SU-DHL-6 (cell line): ENCODE measurements at regions not wholly inside any gene's neighbourhood (a gene's known extent, or its start where the extent isn't known, plus 50 kb on each side); places are given as distances from the start of the nearest gene placed in this dataset.

ENCODE experiments used
- CTCF ChIP-seq: fragments of 200-600 bp; sonication (generic); IDR thresholded peaks from one replicate; pipeline ENCODE4 v1.5.1; 2017; ENCODE audit warnings: antibody characterized with exemption, mild to moderate bottlenecking, low read length, moderate library complexity; ENCODE audit not compliant: insufficient read depth, poor library complexity, severe bottlenecking
- EZH2phosphoT487 ChIP-seq: fragments of 200-600 bp; sonication (generic), shearing (Covaris generic); conservative IDR thresholded peaks from 2 replicates; pipeline ENCODE4 v1.6.1; 2018; ENCODE audit warnings: mild to moderate bottlenecking, antibody characterized with exemption, low read length, moderate library complexity, mixed read lengths

- TF ChIP-seq CTCF = no peak
- no peak for TF ChIP-seq EZH2phosphoT487
These were observed 575.6 kb downstream of the CPS1 start for GRCh38 chr2:211132046-211132445.
